ENCODE measurements at regions not wholly inside any gene's neighbourhood (a gene's known extent, or its start where the extent isn't known, plus 50 kb on each side); places are given as distances from the start of the nearest gene placed in this dataset.
"Not testable (repeated sequence)": the region's sequence is repeated elsewhere in the genome, so short reads cannot be mapped to it uniquely, and the experiment has no call there.

DNA sequence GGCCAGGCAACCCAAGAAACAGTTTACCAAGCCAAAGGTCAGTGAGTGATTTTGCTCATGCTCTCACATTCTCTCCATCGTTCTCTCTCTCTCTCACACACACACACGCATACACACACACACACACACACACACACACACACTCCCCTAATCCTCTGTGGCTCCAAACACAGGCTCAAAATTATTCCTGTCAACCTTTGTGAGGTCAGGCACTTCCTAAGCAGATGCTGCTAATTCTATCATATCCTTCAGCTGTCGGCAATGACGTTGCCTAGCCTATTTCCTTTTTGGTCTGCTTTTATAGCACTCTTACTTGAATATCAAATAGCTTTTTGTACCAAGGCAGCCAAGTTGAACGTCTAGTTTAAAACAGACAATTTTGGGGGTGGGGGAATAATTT is 98.9 kb upstream of the EGLN3 start:
- no peak for TF ChIP-seq FOS (IDR thresholded peaks at IDR 0.05; ENCODE audit: borderline replicate concordance, insufficient read depth, low read length)
- no peak for TF ChIP-seq POLR2A (IDR thresholded peaks at IDR 0.05; ENCODE audit: low read depth, low read length)
- no peak for TF ChIP-seq CTCF (IDR thresholded peaks at IDR 0.05; ENCODE audit: extremely low read depth in 1 of 2, insufficient read depth in 1 of 2, low read depth in 1 of 2, low read length in 2 of 2)
- TF ChIP-seq EZH2 (IDR thresholded peaks at IDR 0.05; ENCODE audit: borderline replicate concordance, low read depth, low read length, severe bottlenecking) = no peak
- intact Hi-C loops (cut with micrococcal nuclease) = loop anchor here (10.0 kb wide), 1 partner anchor 1115 kb away; the partner anchor contains the start of gene NPAS3
- H3K4me1 ChIP-seq (ENCODE audit: control insufficient read depth, extremely low read depth, insufficient read depth, low read length) = peaks cover 7% of the 10 kb centered on the region
- dilution Hi-C loops (cut with MboI; ENCODE audit: extremely low pct_ligation_motif_present, low sequenced_read_pairs) = no loop called here
- no peaks in the 10 kb centered on the region for H4K20me1 ChIP-seq (replicated peaks; ENCODE audit: control insufficient read depth, extremely low read depth, insufficient read depth, low read length)
- no peak for DNase-seq (ENCODE audit: low read depth, low spot score)
- H3K4me2 ChIP-seq (ENCODE audit: insufficient read depth, low read length) = no peak overlapping the region
- no peaks in the 10 kb centered on the region for H3K9me3 ChIP-seq (replicated peaks; ENCODE audit: control insufficient read depth, insufficient read depth, low read length)
- no peak overlapping the region for H3K4me3 ChIP-seq (replicated peaks in 1 of 3; ENCODE audit: insufficient read depth in 1 of 3, low read depth in 1 of 3, low read length in 3 of 3)
- no peak for FAIRE-seq
- no peaks in the 10 kb centered on the region for H3K27me3 ChIP-seq (ENCODE audit: control insufficient read depth in 2 of 2, insufficient read depth in 2 of 2, low read length in 2 of 2)
- ChIA-PET POLR2A (no interaction called here), CTCF (interaction anchor here (1.2 to 1.3 kb wide), 2 partner anchors 10 to 49 kb away, joined by 3 to 5 read pairs; no protein-coding TSS in a partner anchor)
- H3K9ac ChIP-seq (replicated peaks; ENCODE audit: extremely low read depth, insufficient read depth, low read length) = no peak overlapping the region
- no peaks in the 10 kb centered on the region for H3K36me3 ChIP-seq (ENCODE audit: control insufficient read depth in 2 of 2, extremely low read depth in 1 of 2, insufficient read depth in 2 of 2, low read length in 2 of 2)
- H3K27ac ChIP-seq (ENCODE audit: insufficient read depth, low read depth, low read length) = no peak overlapping the region
- BruUV-seq (replicated peaks) = no TSS peak
- no peaks in the 10 kb centered on the region for H3K9me1 ChIP-seq (replicated peaks; ENCODE audit: control insufficient read depth, extremely low read depth, insufficient read depth, low read length)
- no peak overlapping the region for H2AFZ ChIP-seq (ENCODE audit: low read depth, low read length)
- H3K79me2 ChIP-seq (ENCODE audit: control insufficient read depth, insufficient read depth, low read length) = no peaks in the 10 kb centered on the region

GRCh38 chr14:34049187-34049586 is 98.3 kb upstream of the EGLN3 start:
- CTCF ChIA-PET; H3K36me3 ChIP-seq (ENCODE audit: control insufficient read depth in 2 of 2, extremely low read depth in 1 of 2, insufficient read depth in 2 of 2, low read length in 2 of 2); H2AFZ ChIP-seq (ENCODE audit: low read depth, low read length); H3K27me3 ChIP-seq (ENCODE audit: control insufficient read depth in 2 of 2, insufficient read depth in 2 of 2, low read length in 2 of 2); H3K4me1 ChIP-seq (ENCODE audit: control insufficient read depth, extremely low read depth, insufficient read depth, low read length); H3K4me2 ChIP-seq (ENCODE audit: insufficient read depth, low read length); BruUV-seq (replicated peaks); H3K4me3 ChIP-seq (replicated peaks in 1 of 3; ENCODE audit: insufficient read depth in 1 of 3, low read depth in 1 of 3, low read length in 3 of 3); dilution Hi-C loops (cut with MboI; ENCODE audit: extremely low pct_ligation_motif_present, low sequenced_read_pairs); H3K9ac ChIP-seq (replicated peaks; ENCODE audit: extremely low read depth, insufficient read depth, low read length); POLR2A ChIA-PET; H3K27ac ChIP-seq (ENCODE audit: insufficient read depth, low read depth, low read length); H3K9me3 ChIP-seq (replicated peaks; ENCODE audit: control insufficient read depth, insufficient read depth, low read length); intact Hi-C loops (cut with micrococcal nuclease); DNase-seq (ENCODE audit: low read depth, low spot score); H4K20me1 ChIP-seq (replicated peaks; ENCODE audit: control insufficient read depth, extremely low read depth, insufficient read depth, low read length); H3K9me1 ChIP-seq (replicated peaks; ENCODE audit: control insufficient read depth, extremely low read depth, insufficient read depth, low read length); FAIRE-seq; H3K79me2 ChIP-seq (ENCODE audit: control insufficient read depth, insufficient read depth, low read length): not testable (repeated sequence)

Data from endothelial cell of umbilical vein (primary cell).